Glutamatergic neuron (in vitro differentiated cells): ENCODE measurements at regions not wholly inside any gene's neighbourhood (a gene's known extent, or its start where the extent isn't known, plus 50 kb on each side); places are given as distances from the start of the nearest gene placed in this dataset.
"Not testable (repeated sequence)": the region's sequence is repeated elsewhere in the genome, so short reads cannot be mapped to it uniquely, and the experiment has no call there.

ENCODE experiments used
- DNase-seq: peaks from one replicate; pipeline ENCODE4 v3.0.0; 2022
- H3K27ac Mint-ChIP-seq: one replicate; pipeline ENCODE4 v1.8.0; 2020; ENCODE audit warnings: mild to moderate bottlenecking, mixed read lengths, inconsistent platforms; ENCODE audit not compliant: unreplicated experiment
- H3K27me3 Mint-ChIP-seq: one replicate; pipeline ENCODE4 v1.8.0; 2020; ENCODE audit warnings: mild to moderate bottlenecking, moderate library complexity, mixed read lengths, inconsistent platforms; ENCODE audit not compliant: unreplicated experiment
- H3K36me3 Mint-ChIP-seq: one replicate; pipeline ENCODE4 v1.8.0; 2020; ENCODE audit warnings: mild to moderate bottlenecking, mixed read lengths, inconsistent platforms; ENCODE audit not compliant: unreplicated experiment
- H3K4me1 Mint-ChIP-seq: one replicate; pipeline ENCODE4 v1.8.0; 2020; ENCODE audit warnings: mild to moderate bottlenecking, low read depth, mixed read lengths, inconsistent platforms; ENCODE audit not compliant: unreplicated experiment
- H3K4me3 Mint-ChIP-seq: one replicate; pipeline ENCODE4 v1.8.0; 2020; ENCODE audit warnings: mild to moderate bottlenecking, mixed read lengths, inconsistent platforms; ENCODE audit not compliant: unreplicated experiment
- H3K9me3 Mint-ChIP-seq: one replicate; pipeline ENCODE4 v1.8.0; 2020; ENCODE audit warnings: mild to moderate bottlenecking, moderate library complexity, mixed read lengths, inconsistent platforms; ENCODE audit not compliant: unreplicated experiment
- TF ChIP-seq, protein P1 (sequence below): fragments of 200-600 bp; sonication (generic); IDR thresholded peaks from one replicate; pipeline ENCODE4 v1.5.0; 2021; ENCODE audit not compliant: partially characterized antibody, unreplicated experiment

DNA sequence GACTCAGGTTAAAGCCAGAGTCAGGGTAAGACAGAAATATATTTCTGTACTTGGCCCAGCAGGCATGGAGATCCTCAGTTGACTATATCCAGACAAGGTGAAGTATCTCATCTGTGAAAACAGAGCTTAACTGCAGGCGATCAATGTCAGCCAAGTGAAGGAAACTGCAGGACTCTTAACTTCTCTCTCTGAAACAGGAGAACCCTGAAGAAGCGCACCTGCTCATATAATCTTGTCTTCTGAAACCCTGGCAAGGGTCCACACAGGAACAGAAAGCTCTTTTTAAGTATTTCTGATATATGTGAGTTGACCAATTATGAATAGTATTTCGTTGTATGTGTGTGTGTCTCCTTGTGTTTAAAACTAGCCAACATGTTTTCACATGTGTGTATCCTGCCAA, 504.8 kb upstream of the SLITRK5 start:
- no peaks in the 10 kb centered on the region for H3K27me3 Mint-ChIP-seq
- TF ChIP-seq, protein P1, sequence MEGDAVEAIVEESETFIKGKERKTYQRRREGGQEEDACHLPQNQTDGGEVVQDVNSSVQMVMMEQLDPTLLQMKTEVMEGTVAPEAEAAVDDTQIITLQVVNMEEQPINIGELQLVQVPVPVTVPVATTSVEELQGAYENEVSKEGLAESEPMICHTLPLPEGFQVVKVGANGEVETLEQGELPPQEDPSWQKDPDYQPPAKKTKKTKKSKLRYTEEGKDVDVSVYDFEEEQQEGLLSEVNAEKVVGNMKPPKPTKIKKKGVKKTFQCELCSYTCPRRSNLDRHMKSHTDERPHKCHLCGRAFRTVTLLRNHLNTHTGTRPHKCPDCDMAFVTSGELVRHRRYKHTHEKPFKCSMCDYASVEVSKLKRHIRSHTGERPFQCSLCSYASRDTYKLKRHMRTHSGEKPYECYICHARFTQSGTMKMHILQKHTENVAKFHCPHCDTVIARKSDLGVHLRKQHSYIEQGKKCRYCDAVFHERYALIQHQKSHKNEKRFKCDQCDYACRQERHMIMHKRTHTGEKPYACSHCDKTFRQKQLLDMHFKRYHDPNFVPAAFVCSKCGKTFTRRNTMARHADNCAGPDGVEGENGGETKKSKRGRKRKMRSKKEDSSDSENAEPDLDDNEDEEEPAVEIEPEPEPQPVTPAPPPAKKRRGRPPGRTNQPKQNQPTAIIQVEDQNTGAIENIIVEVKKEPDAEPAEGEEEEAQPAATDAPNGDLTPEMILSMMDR = no peak
- H3K4me3 Mint-ChIP-seq = no peak overlapping the region
- no peaks in the 10 kb centered on the region for H3K4me1 Mint-ChIP-seq
- no peak for DNase-seq
- no peak overlapping the region for H3K27ac Mint-ChIP-seq
- peaks cover 4% of the 10 kb centered on the region for H3K9me3 Mint-ChIP-seq
- no peaks in the 10 kb centered on the region for H3K36me3 Mint-ChIP-seq

GRCh38 chr13:87168390-87168789, 502.8 kb upstream of the SLITRK5 start:
- Mint-ChIP-seq H3K9me3 (peaks cover 2% of the 10 kb centered on the region), H3K27ac (no peak overlapping the region), H3K36me3 (no peaks in the 10 kb centered on the region), H3K4me3 (no peak overlapping the region), H3K27me3 (no peaks in the 10 kb centered on the region), H3K4me1 (no peaks in the 10 kb centered on the region)
- TF ChIP-seq, protein P1 = no peak
- no peak for DNase-seq

- Mint-ChIP-seq H3K36me3 (no peaks in the 10 kb centered on the region), H3K27ac (no peak overlapping the region), H3K4me1 (no peaks in the 10 kb centered on the region), H3K9me3 (peaks cover 2% of the 10 kb centered on the region), H3K4me3 (no peak overlapping the region), H3K27me3 (no peaks in the 10 kb centered on the region)
- TF ChIP-seq, protein P1 = no peak
- no peak for DNase-seq
Measured at GRCh38 chr13:87169337-87169736, 501.8 kb upstream of the SLITRK5 start.

GRCh38 chr13:87172166-87172835, 498.9 kb upstream of the SLITRK5 start:
- H3K4me1 Mint-ChIP-seq = no peaks in the 10 kb centered on the region
- peaks cover 2% of the 10 kb centered on the region for H3K9me3 Mint-ChIP-seq
- no peak for DNase-seq
- no peaks in the 10 kb centered on the region for H3K36me3 Mint-ChIP-seq
- TF ChIP-seq, protein P1 = no peak
- H3K4me3 Mint-ChIP-seq = no peak overlapping the region
- no peak overlapping the region for H3K27ac Mint-ChIP-seq
- no peaks in the 10 kb centered on the region for H3K27me3 Mint-ChIP-seq

- not testable (repeated sequence) for H3K4me3 Mint-ChIP-seq, H3K4me1 Mint-ChIP-seq, H3K36me3 Mint-ChIP-seq, H3K27ac Mint-ChIP-seq, H3K9me3 Mint-ChIP-seq, DNase-seq, H3K27me3 Mint-ChIP-seq
Measured at GRCh38 chr13:87185138-87185537, 486.0 kb upstream of the SLITRK5 start.

GRCh38 chr13:87186647-87187046, 484.5 kb upstream of the SLITRK5 start:
- not testable (repeated sequence) for H3K9me3 Mint-ChIP-seq, H3K4me1 Mint-ChIP-seq, DNase-seq, H3K27me3 Mint-ChIP-seq, H3K36me3 Mint-ChIP-seq, H3K27ac Mint-ChIP-seq, H3K4me3 Mint-ChIP-seq

GRCh38 chr13:87191485-87191884, 479.7 kb upstream of the SLITRK5 start:
- H3K36me3 Mint-ChIP-seq, H3K9me3 Mint-ChIP-seq, DNase-seq, H3K27ac Mint-ChIP-seq, H3K4me1 Mint-ChIP-seq, H3K27me3 Mint-ChIP-seq, H3K4me3 Mint-ChIP-seq: not testable (repeated sequence)
